ENCODE measurements at regions not wholly inside any gene's neighbourhood (a gene's known extent, or its start where the extent isn't known, plus 50 kb on each side); places are given as distances from the start of the nearest gene placed in this dataset.

DNA sequence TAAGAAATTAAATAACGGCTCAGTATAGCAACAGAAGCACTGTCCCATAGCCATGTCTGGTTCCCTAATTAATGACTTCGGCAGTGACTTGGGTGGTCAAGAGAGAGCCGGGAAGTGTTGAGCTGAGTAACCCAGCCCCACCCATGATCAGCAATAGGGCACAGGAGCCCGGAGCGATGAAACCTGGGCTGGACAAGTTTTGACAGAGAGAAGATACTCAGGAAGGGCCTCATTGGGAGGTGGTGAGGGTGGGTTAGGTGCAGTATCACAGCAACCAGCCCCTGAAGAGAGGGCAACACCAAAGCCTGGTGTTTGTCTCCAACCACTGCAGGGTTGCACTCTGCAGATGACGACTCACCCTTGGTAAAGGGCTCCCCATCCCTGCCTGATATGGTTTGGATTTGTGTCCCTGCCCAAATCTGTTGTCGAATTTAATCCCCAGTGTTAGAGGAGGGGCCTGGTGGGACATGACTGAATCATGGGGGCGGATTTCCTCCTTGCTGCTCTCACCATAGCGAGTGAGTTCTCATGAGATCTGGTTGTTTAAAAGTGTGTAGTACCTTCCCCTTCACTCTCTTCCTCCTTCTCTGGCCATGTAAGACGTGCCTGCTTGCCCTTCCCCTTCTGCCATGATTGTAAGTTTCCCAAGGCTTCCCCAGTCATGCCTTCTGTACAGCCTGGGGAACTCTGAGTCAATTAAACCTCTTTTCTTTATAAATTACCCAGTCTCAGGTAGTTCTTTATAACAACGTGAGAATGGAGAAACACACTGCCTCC, 124.9 kb upstream of the MED13L start:
- TF ChIP-seq POLR2A (IDR thresholded peaks at IDR 0.05; ENCODE audit: low read depth, low read length) (no peak), TAF1 (IDR thresholded peaks at IDR 0.05; ENCODE audit: borderline replicate concordance, low read depth, low read length) (no peak), POLR2AphosphoS5 (IDR thresholded peaks at IDR 0.05; ENCODE audit: low read depth, low read length) (no peak)
